ENCODE measurements at regions not wholly inside any gene's neighbourhood (a gene's known extent, or its start where the extent isn't known, plus 50 kb on each side); places are given as distances from the start of the nearest gene placed in this dataset.

DNA sequence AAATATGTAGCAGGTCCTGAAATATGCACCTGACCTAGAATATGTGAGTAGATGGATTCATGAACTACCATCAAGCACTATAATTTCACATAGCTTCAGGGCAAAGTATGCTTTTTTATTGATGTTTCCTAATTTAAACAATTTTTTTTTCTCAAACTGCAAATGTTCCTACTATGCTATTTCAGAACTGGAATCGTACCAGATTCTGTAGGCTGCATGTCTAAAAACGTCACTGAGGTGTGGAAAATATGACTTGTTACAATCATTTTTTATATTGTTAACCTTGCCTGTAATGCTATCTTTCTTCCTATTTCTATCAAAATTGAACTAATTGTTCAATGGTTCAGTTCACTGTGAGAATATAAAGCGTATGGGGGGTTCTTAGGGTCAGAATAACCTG lies 78.0 kb upstream of the RERGL start:
- H3K4me3 Mint-ChIP-seq, result no peak overlapping the region
- peaks cover 7% of the 10 kb centered on the region for H3K4me1 Mint-ChIP-seq
- H3K36me3 Mint-ChIP-seq, result no peaks in the 10 kb centered on the region
- peaks cover 5% of the 10 kb centered on the region in 2 donors for H3K9me3 ChIP-seq (replicated peaks in 1 of 2; ENCODE audit: control insufficient read depth in 1 of 2, insufficient read depth in 1 of 2, low read length in 2 of 2)
- no peak for TF ChIP-seq CTCF (IDR thresholded peaks at IDR 0.05)
- H3K4me3 ChIP-seq (replicated peaks in 1 of 3; ENCODE audit: low read depth in 2 of 3, low read length in 3 of 3), result no peak overlapping the region
- H4K20me1 ChIP-seq (ENCODE audit: insufficient read depth, low read length), result no peaks in the 10 kb centered on the region
- WGBS (ENCODE audit: insufficient coverage), result no CpG with 5 or more reads among the region's 3 CpGs
- DNase-seq, result no peak
- H3K27me3 Mint-ChIP-seq (ENCODE audit: low read depth in 3 of 3), result no peaks in the 10 kb centered on the region
- no peak overlapping the region for H3K4me2 ChIP-seq (replicated peaks; ENCODE audit: extremely low read depth, low read length, poor library complexity, severe bottlenecking)
- no peaks in the 10 kb centered on the region for H3K36me3 ChIP-seq (replicated peaks in 1 of 2; ENCODE audit: control insufficient read depth in 1 of 2, insufficient read depth in 2 of 2, low read length in 2 of 2)
- H3K27me3 ChIP-seq (ENCODE audit: control insufficient read depth in 2 of 2, insufficient read depth in 2 of 2, low read length in 2 of 2), result no peaks in the 10 kb centered on the region
- no peak overlapping the region for H3K27ac ChIP-seq (ENCODE audit: low read depth in 1 of 2, low read length in 2 of 2)
- no peaks in the 10 kb centered on the region for H3K79me2 ChIP-seq (ENCODE audit: insufficient read depth, low read length)
- intact Hi-C loops (cut with micrococcal nuclease), result no loop called here
- H2AFZ ChIP-seq (ENCODE audit: insufficient read depth, low read depth, low read length, poor library complexity, severe bottlenecking), result no peak overlapping the region
- H3K9me3 Mint-ChIP-seq, result peaks cover 8 to 19% (median 12%) of the 10 kb centered on the region in 7 donors
- no peaks in the 10 kb centered on the region for H3K4me1 ChIP-seq (ENCODE audit: control insufficient read depth in 1 of 2, insufficient read depth in 2 of 2, low read length in 2 of 2)
- no peak overlapping the region for H3K9ac ChIP-seq (ENCODE audit: insufficient read depth, low read length, poor library complexity, severe bottlenecking)
- H3K27ac Mint-ChIP-seq, result no peak overlapping the region

DNA sequence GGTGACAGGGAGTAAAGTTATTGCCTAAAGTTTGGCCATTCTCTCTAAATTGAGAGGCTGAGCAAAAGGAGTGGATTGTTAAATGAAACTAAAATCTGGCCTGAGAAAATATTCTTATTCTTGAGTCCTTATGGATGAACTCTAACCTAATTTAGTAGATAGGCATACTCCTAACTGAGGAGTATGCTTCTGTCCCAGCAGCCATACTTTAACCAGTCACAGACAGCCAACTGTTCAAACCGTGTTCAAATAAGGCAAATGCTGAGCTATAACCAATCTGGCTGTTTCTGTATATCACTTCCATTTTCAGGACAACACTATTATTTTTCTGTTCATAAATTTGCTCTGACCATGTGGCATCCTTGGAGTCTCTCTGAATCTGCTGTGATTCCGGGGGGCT lies 75.9 kb upstream of the RERGL start:
- no peak overlapping the region for H3K9ac ChIP-seq (ENCODE audit: insufficient read depth, low read length, poor library complexity, severe bottlenecking)
- H3K9me3 ChIP-seq (replicated peaks in 1 of 2; ENCODE audit: control insufficient read depth in 1 of 2, insufficient read depth in 1 of 2, low read length in 2 of 2), result no peaks in the 10 kb centered on the region
- H3K4me1 ChIP-seq (ENCODE audit: control insufficient read depth in 1 of 2, insufficient read depth in 2 of 2, low read length in 2 of 2), result no peaks in the 10 kb centered on the region
- DNase-seq, result no peak
- H3K4me2 ChIP-seq (replicated peaks; ENCODE audit: extremely low read depth, low read length, poor library complexity, severe bottlenecking), result peak overlapping the region; percentile 38
- peak overlapping the region; percentile 33 for H2AFZ ChIP-seq (ENCODE audit: insufficient read depth, low read depth, low read length, poor library complexity, severe bottlenecking)
- H3K79me2 ChIP-seq (ENCODE audit: insufficient read depth, low read length), result no peaks in the 10 kb centered on the region
- WGBS (ENCODE audit: insufficient coverage), result 83% methylated on average over 1 of the region's 2 CpGs
- Mint-ChIP-seq H3K9me3 (peaks cover 0 to 10% (median 6%) of the 10 kb centered on the region in 7 donors), H3K4me1 (peaks cover 7% of the 10 kb centered on the region), H3K36me3 (no peaks in the 10 kb centered on the region), H3K27me3 (ENCODE audit: low read depth in 3 of 3) (peaks cover 0 to 1% (median 0%) of the 10 kb centered on the region in 3 donors), H3K4me3 (peak overlapping the region in 1 of 2 donors; percentile 80), H3K27ac (peak overlapping the region in 1 of 7 donors; percentile 55)
- no peaks in the 10 kb centered on the region for H3K27me3 ChIP-seq (ENCODE audit: control insufficient read depth in 2 of 2, insufficient read depth in 2 of 2, low read length in 2 of 2)
- TF ChIP-seq CTCF (IDR thresholded peaks at IDR 0.05), result no peak
- H4K20me1 ChIP-seq (ENCODE audit: insufficient read depth, low read length), result no peaks in the 10 kb centered on the region
- intact Hi-C loops (cut with micrococcal nuclease), result no loop called here
- H3K27ac ChIP-seq (ENCODE audit: low read depth in 1 of 2, low read length in 2 of 2), result no peak overlapping the region
- H3K36me3 ChIP-seq (replicated peaks in 1 of 2; ENCODE audit: control insufficient read depth in 1 of 2, insufficient read depth in 2 of 2, low read length in 2 of 2), result no peaks in the 10 kb centered on the region
- no peak overlapping the region for H3K4me3 ChIP-seq (replicated peaks in 1 of 3; ENCODE audit: low read depth in 2 of 3, low read length in 3 of 3)
